Fibroblast of lung (primary cell): ENCODE measurements at regions not wholly inside any gene's neighbourhood (a gene's known extent, or its start where the extent isn't known, plus 50 kb on each side); places are given as distances from the start of the nearest gene placed in this dataset.

Experiments used
- DNase-seq, 2 donors: peaks; one replicate each; pipeline versions ENCODE4 v3.0.0 to v3.0.0-alpha.2; 2010; ENCODE audit warnings: low read depth in 2 of 2
- H2AFZ ChIP-seq: 2 replicates; pipeline ENCODE4 v1.5.1; 2012; ENCODE audit warnings: low read length, control low read depth, inconsistent platforms
- H3K27ac ChIP-seq: 2 replicates; pipeline ENCODE4 v1.5.1; 2011; ENCODE audit warnings: low read length, control low read depth; ENCODE audit not compliant: insufficient read depth
- H3K27me3 ChIP-seq: 2 replicates; pipeline ENCODE4 v1.5.1; 2011; ENCODE audit warnings: mild to moderate bottlenecking, low read length; ENCODE audit not compliant: control insufficient read depth, insufficient read depth
- H3K36me3 ChIP-seq: 2 replicates; pipeline ENCODE4 v1.5.1; 2011; ENCODE audit warnings: low read length; ENCODE audit not compliant: control insufficient read depth, insufficient read depth
- H3K4me1 ChIP-seq: 2 replicates; pipeline ENCODE4 v1.5.1; 2011; ENCODE audit warnings: low read length; ENCODE audit not compliant: control insufficient read depth, insufficient read depth; ENCODE audit errors: extremely low read depth
- H3K4me2 ChIP-seq: 2 replicates; pipeline ENCODE4 v1.5.1; 2011; ENCODE audit warnings: low read length, control low read depth; ENCODE audit not compliant: insufficient read depth; ENCODE audit errors: extremely low read depth
- H3K4me3 ChIP-seq, 4 experiments: fragments of 200-600 bp in 1 of 4; sonication (generic) in 1 of 4; replicated peaks in 1 of 4; 2 replicates each; pipeline ENCODE4 v1.5.1; 2011 to 2016; ENCODE audit warnings: low read length in 4 of 4, low read depth in 3 of 4, mild to moderate bottlenecking in 3 of 4, control low read depth in 2 of 4, inconsistent platforms in 1 of 4, mixed read lengths in 1 of 4; ENCODE audit not compliant: insufficient read depth in 1 of 4; ENCODE audit errors: control extremely low read depth in 1 of 4
- H3K79me2 ChIP-seq: 2 replicates; pipeline ENCODE4 v1.5.1; 2012; ENCODE audit warnings: mild to moderate bottlenecking, low read length, inconsistent platforms; ENCODE audit not compliant: control insufficient read depth, insufficient read depth
- H3K9ac ChIP-seq: 2 replicates; pipeline ENCODE4 v1.5.1; 2011; ENCODE audit warnings: mild to moderate bottlenecking, low read length, control low read depth; ENCODE audit not compliant: insufficient read depth
- H3K9me3 ChIP-seq: 2 replicates; pipeline ENCODE4 v1.5.1; 2012; ENCODE audit warnings: low read depth, low read length; ENCODE audit not compliant: control insufficient read depth, insufficient read depth
- H4K20me1 ChIP-seq: 2 replicates; pipeline ENCODE4 v1.5.1; 2011; ENCODE audit warnings: low read length; ENCODE audit not compliant: control insufficient read depth, insufficient read depth; ENCODE audit errors: extremely low read depth
- EZH2 ChIP-seq: IDR thresholded peaks from 2 replicates; pipeline ENCODE4 v1.5.1; 2012; ENCODE audit warnings: low read length, control low read depth, mild to moderate bottlenecking; ENCODE audit errors: missing control alignments
- TF ChIP-seq, protein P1 (sequence below), 2 donors: IDR thresholded peaks in 1 of 2; conservative IDR thresholded peaks in 1 of 2; 1 replicate in 1 of 2; 2 replicates in 1 of 2; pipeline ENCODE4 v1.5.1; 2011 to 2012; ENCODE audit warnings: low read length in 2 of 2, control low read depth in 1 of 2, inconsistent platforms in 1 of 2, low read depth in 1 of 2, mild to moderate bottlenecking in 1 of 2

DNA sequence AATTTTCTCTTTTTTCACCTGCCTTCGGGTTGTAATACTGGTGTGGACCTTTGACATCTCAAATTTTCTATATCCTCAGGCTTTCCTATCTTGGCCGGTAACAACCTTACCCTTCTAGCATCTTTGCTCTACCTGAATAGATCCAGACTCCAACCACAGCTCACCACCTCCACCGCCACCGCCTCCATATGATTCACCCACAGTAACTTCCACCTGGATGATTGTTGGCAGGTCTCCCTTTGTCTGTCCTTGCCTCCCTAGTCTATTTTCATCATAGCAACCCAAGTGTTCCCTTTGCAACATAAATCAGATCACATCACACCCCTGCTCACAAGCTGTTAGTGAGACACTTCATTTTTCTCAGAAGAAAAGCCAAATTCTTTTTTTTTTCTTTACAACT, 525.8 kb upstream of the POU3F2 start:
- no peak for TF ChIP-seq EZH2
- TF ChIP-seq, protein P1, sequence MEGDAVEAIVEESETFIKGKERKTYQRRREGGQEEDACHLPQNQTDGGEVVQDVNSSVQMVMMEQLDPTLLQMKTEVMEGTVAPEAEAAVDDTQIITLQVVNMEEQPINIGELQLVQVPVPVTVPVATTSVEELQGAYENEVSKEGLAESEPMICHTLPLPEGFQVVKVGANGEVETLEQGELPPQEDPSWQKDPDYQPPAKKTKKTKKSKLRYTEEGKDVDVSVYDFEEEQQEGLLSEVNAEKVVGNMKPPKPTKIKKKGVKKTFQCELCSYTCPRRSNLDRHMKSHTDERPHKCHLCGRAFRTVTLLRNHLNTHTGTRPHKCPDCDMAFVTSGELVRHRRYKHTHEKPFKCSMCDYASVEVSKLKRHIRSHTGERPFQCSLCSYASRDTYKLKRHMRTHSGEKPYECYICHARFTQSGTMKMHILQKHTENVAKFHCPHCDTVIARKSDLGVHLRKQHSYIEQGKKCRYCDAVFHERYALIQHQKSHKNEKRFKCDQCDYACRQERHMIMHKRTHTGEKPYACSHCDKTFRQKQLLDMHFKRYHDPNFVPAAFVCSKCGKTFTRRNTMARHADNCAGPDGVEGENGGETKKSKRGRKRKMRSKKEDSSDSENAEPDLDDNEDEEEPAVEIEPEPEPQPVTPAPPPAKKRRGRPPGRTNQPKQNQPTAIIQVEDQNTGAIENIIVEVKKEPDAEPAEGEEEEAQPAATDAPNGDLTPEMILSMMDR (conservative IDR thresholded peaks at IDR 0.05 in 1 of 2, IDR thresholded peaks at IDR 0.05 in 1 of 2; ENCODE audit: low read depth in 1 of 2, low read length in 2 of 2) = no peak
- no peak for DNase-seq

DNA sequence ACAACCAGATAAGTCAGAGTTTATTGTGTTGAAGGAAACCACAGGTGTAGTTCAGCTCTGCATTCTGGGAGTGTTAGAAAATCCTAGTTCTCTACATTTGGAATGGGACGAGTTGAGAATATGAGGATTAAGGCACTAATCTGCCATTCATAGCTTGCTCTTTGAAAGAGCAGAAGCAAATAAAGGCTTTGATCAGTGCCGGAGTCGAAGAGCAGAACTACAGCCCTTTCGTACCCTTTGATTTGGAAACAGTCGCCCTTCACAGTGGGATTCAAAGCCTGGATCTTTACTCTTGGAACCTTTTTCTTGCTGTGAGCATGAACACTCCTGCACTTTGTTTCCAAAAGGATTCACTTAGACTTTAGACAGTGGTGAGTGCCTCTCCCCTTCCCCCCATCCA, 523.9 kb upstream of the POU3F2 start:
- H2AFZ ChIP-seq = no peak overlapping the region
- TF ChIP-seq, protein P1 (conservative IDR thresholded peaks at IDR 0.05 in 1 of 2, IDR thresholded peaks at IDR 0.05 in 1 of 2; ENCODE audit: low read depth in 1 of 2, low read length in 2 of 2) = no peak
- TF ChIP-seq EZH2 = no peak
- no peaks in the 10 kb centered on the region for H3K79me2 ChIP-seq

More for the DNA sequence above, 525.8 kb upstream of the POU3F2 start:
- Histone ChIP-seq H3K4me3 (no peak overlapping the region), H3K79me2 (no peaks in the 10 kb centered on the region), H3K27me3 (no peaks in the 10 kb centered on the region), H3K27ac (no peak overlapping the region), H3K36me3 (no peaks in the 10 kb centered on the region), H3K9me3 (no peaks in the 10 kb centered on the region), H3K9ac (no peak overlapping the region), H2AFZ (no peak overlapping the region), H3K4me1 (no peaks in the 10 kb centered on the region), H4K20me1 (no peaks in the 10 kb centered on the region), H3K4me2 (no peak overlapping the region)

DNA sequence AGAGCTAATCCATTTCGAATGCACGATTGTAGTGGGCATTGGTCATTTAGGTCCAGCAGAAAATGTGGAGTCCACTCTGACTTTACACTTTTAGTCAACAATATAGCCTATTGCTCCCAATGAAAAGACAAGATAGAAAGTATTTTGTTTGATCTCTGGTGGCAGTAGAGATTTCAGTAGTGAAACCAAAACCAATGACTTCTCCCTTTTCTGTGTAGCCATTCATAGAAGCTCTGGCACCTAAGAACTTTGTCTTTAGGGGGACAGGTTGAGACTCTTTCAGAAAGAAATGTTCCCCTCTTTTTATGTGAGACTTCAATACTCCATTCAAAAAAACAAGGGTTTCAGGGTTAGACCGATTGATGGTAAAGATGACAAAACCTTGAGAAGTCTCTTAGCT, 510.8 kb upstream of the POU3F2 start:
- H3K79me2 ChIP-seq = no peaks in the 10 kb centered on the region
- no peak for TF ChIP-seq EZH2
- TF ChIP-seq, protein P1 (conservative IDR thresholded peaks at IDR 0.05 in 1 of 2, IDR thresholded peaks at IDR 0.05 in 1 of 2; ENCODE audit: low read depth in 1 of 2, low read length in 2 of 2) = no peak
- no peak for DNase-seq
- H3K27me3 ChIP-seq = no peaks in the 10 kb centered on the region
- no peak overlapping the region for H3K9ac ChIP-seq
- H3K4me1 ChIP-seq = no peaks in the 10 kb centered on the region
- no peaks in the 10 kb centered on the region for H3K9me3 ChIP-seq
- no peak overlapping the region for H3K27ac ChIP-seq
- H2AFZ ChIP-seq = no peak overlapping the region
- H3K4me3 ChIP-seq = no peak overlapping the region
- H3K36me3 ChIP-seq = no peaks in the 10 kb centered on the region
- no peak overlapping the region for H3K4me2 ChIP-seq
- no peaks in the 10 kb centered on the region for H4K20me1 ChIP-seq

More for the DNA sequence above, 523.9 kb upstream of the POU3F2 start:
- Histone ChIP-seq H3K9me3 (no peaks in the 10 kb centered on the region), H3K27me3 (no peaks in the 10 kb centered on the region), H3K4me3 (no peak overlapping the region), H4K20me1 (no peaks in the 10 kb centered on the region), H3K4me1 (no peaks in the 10 kb centered on the region), H3K9ac (no peak overlapping the region), H3K27ac (no peak overlapping the region), H3K36me3 (no peaks in the 10 kb centered on the region), H3K4me2 (no peak overlapping the region)
- no peak for DNase-seq
